ENCODE measurements at regions not wholly inside any gene's neighbourhood (a gene's known extent, or its start where the extent isn't known, plus 50 kb on each side); places are given as distances from the start of the nearest gene placed in this dataset.

GRCh38 chr4:149266301-149266700 is 549.3 kb downstream of the IQCM start:
- Histone ChIP-seq H3K27ac (no peak overlapping the region), H3K4me3 (ENCODE audit: low read depth, low read length) (no peak overlapping the region), H3K36me3 (replicated peaks) (no peaks in the 10 kb centered on the region), H3K27me3 (replicated peaks) (no peaks in the 10 kb centered on the region)
- in situ Hi-C loops (cut with HindIII; ENCODE audit: low pct_ligation_motif_present, low sequenced_read_pairs): no loop called here
- TF ChIP-seq CTCF (IDR thresholded peaks at IDR 0.05; ENCODE audit: low read depth, low read length, missing control alignments): no peak
- DNase-seq: no peak

- no peak for DNase-seq
- in situ Hi-C loops (cut with HindIII; ENCODE audit: low pct_ligation_motif_present, low sequenced_read_pairs): no loop called here
- Histone ChIP-seq H3K4me3 (ENCODE audit: low read depth, low read length) (no peak overlapping the region), H3K27me3 (replicated peaks) (no peaks in the 10 kb centered on the region), H3K36me3 (replicated peaks) (no peaks in the 10 kb centered on the region), H3K27ac (no peak overlapping the region)
- no peak for TF ChIP-seq CTCF (IDR thresholded peaks at IDR 0.05; ENCODE audit: low read depth, low read length, missing control alignments)
Measured at GRCh38 chr4:149265645-149266044, 550.0 kb downstream of the IQCM start.

GRCh38 chr4:149264093-149264733 is 551.4 kb downstream of the IQCM start:
- Histone ChIP-seq H3K27me3 (replicated peaks) (no peaks in the 10 kb centered on the region), H3K27ac (no peak overlapping the region), H3K36me3 (replicated peaks) (no peaks in the 10 kb centered on the region), H3K4me3 (ENCODE audit: low read depth, low read length) (no peak overlapping the region)
- TF ChIP-seq CTCF (IDR thresholded peaks at IDR 0.05; ENCODE audit: low read depth, low read length, missing control alignments): peak; percentile 86
- DNase-seq: peak; percentile 45
- in situ Hi-C loops (cut with HindIII; ENCODE audit: low pct_ligation_motif_present, low sequenced_read_pairs): no loop called here

- no peak overlapping the region for H3K4me3 ChIP-seq (ENCODE audit: low read depth, low read length)
- no peak overlapping the region for H3K27ac ChIP-seq
- in situ Hi-C loops (cut with HindIII; ENCODE audit: low pct_ligation_motif_present, low sequenced_read_pairs): no loop called here
- TF ChIP-seq CTCF (IDR thresholded peaks at IDR 0.05; ENCODE audit: low read depth, low read length, missing control alignments): no peak
- no peak for DNase-seq
- no peaks in the 10 kb centered on the region for H3K27me3 ChIP-seq (replicated peaks)
- no peaks in the 10 kb centered on the region for H3K36me3 ChIP-seq (replicated peaks)
Measured at GRCh38 chr4:149248191-149248764, 567.4 kb downstream of the IQCM start.

- in situ Hi-C loops (cut with HindIII; ENCODE audit: low pct_ligation_motif_present, low sequenced_read_pairs): no loop called here
- H3K27me3 ChIP-seq (replicated peaks): no peaks in the 10 kb centered on the region
- H3K4me3 ChIP-seq (ENCODE audit: low read depth, low read length): no peak overlapping the region
- no peak for DNase-seq
- no peaks in the 10 kb centered on the region for H3K36me3 ChIP-seq (replicated peaks)
- no peak overlapping the region for H3K27ac ChIP-seq
- TF ChIP-seq CTCF (IDR thresholded peaks at IDR 0.05; ENCODE audit: low read depth, low read length, missing control alignments): no peak
Measured at GRCh38 chr4:149247164-149247563, 568.5 kb downstream of the IQCM start.

- no peaks in the 10 kb centered on the region for H3K36me3 ChIP-seq (replicated peaks)
- no peak for DNase-seq
- in situ Hi-C loops (cut with HindIII; ENCODE audit: low pct_ligation_motif_present, low sequenced_read_pairs): no loop called here
Measured at GRCh38 chr4:149245333-149245732, 570.3 kb downstream of the IQCM start.

More at GRCh38 chr4:149245333-149245732, 570.3 kb downstream of the IQCM start:
- Histone ChIP-seq H3K4me3 (ENCODE audit: low read depth, low read length) (no peak overlapping the region), H3K27me3 (replicated peaks) (no peaks in the 10 kb centered on the region), H3K27ac (no peak overlapping the region)
- TF ChIP-seq CTCF (IDR thresholded peaks at IDR 0.05; ENCODE audit: low read depth, low read length, missing control alignments): no peak

All from brain microvascular endothelial cell (primary cell).